GM20000 (cell line): ENCODE measurements at regions not wholly inside any gene's neighbourhood (a gene's known extent, or its start where the extent isn't known, plus 50 kb on each side); places are given as distances from the start of the nearest gene placed in this dataset.
"Not testable (repeated sequence)": the region's sequence is repeated elsewhere in the genome, so short reads cannot be mapped to it uniquely, and the experiment has no call there.

Source experiments
- DNase-seq: peaks from one replicate; pipeline ENCODE4 v3.0.0; 2012; ENCODE audit warnings: low spot score
- CTCF ChIP-seq: IDR thresholded peaks from 2 replicates; pipeline ENCODE4 v1.5.1; 2012; ENCODE audit warnings: mild to moderate bottlenecking, control low read depth; ENCODE audit errors: extremely low read depth, missing control alignments

GRCh38 chr6:106724848-106725247 is 95.5 kb downstream of the QRSL1 start:
- no peak for DNase-seq
- no peak for TF ChIP-seq CTCF

GRCh38 chr6:106724337-106724736 is 95.0 kb downstream of the QRSL1 start:
- DNase-seq: no peak
- TF ChIP-seq CTCF: no peak

GRCh38 chr6:106723419-106723818 is 94.0 kb downstream of the QRSL1 start:
- not testable (repeated sequence) for DNase-seq

GRCh38 chr6:106721189-106721588 is 91.8 kb downstream of the QRSL1 start:
- DNase-seq: not testable (repeated sequence)
